SW 1271 (cell line): ENCODE measurements at regions not wholly inside any gene's neighbourhood (a gene's known extent, or its start where the extent isn't known, plus 50 kb on each side); places are given as distances from the start of the nearest gene placed in this dataset.

Source experiments
- DNase-seq, 2 experiments: peaks; one replicate each; lab custom pipeline; 2025; lab: John Stamatoyannopoulos, UW

DNA sequence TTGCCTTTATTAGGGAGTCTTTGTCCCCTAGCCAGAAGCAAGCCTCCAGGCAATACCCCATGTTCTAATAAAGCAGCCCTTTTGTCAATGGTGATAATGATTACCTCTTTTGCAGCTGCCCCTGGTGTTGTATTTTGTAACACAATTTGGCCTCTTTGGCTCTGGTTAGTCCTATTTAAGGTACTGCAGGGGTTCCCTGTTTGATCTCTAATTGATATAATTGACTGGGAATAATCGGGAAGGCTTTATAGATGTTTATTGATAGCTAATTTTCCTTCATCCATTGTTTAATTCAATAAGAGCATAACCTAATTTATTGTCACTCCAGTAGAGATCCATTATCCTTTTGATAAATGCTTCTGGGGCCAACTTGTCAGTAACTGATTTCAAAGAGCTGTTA is 537.2 kb downstream of the PKHD1 start:
- no peak for DNase-seq

DNA sequence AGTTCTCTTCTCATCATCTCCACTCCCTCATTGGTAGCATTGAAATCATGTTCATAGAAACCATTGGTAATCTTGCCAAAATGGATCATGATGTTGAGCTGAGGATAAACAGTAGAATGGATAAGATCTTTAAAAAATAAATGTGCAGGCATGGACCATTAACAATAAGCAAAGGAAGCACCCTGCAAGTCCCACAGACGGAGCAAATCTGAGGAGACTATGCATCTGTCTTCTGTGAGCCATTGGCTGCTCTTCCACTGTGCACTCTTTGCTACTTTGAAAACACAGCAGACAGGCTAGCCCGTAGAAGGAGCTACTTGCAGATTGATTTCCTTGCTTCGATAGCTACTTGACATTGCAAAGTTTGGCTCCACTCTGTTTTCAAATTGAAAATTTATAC is 535.0 kb downstream of the PKHD1 start:
- no peak for DNase-seq

DNA sequence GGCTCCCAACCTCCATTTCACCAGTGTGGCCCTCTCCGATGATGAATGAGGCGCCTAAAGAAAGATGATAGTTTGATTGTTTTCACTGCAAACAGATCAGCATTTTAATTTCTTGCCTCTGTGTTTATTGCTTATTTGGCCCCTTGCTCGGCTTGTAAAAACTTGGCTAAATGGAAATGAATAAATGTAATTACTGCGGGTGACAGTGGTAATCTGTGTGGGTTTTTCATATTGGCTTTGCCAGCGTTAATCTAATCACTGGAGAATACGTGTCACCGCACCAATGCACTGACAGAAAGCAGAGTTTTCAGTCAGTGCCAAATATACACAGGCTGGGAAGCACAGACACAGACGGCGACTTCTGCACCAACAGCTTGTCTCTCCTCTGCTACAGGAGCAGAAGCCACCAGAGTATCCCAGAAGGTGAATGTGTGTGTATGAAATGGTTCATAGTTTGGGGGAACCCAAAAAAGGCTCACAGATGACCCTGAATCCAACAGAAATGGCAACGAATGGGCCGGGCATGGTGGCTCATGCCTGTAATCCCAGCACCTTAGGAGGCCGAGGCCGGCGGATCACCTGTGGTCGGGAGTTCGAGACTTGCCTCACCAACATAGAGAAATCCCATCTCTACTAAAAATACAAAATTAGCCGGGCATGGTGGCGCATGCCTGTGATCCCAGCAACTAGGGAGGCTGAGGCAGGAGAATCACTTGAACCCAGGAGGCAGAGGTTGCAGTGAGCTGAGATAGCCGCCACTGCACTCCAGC is 534.0 kb downstream of the PKHD1 start:
- no peak for DNase-seq

DNA sequence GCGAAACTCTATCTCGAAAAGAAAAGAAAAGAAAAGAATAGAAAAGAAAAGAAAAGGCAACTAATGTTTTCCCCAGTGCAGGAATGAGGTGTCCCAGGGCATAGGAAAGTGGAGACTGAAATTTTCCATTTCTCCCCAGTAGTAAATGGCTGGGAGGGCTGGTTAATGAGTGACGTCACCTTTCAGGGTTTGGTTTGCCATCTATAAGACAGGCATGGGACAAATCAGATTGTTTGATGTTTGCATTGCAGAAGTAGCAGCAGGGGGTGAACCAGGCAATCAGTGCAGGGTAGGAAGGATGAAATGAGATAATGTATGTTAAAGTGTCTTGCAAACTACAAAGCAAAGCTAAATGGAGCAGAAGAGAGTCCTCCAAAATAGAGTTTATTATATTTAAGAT is 533.4 kb downstream of the PKHD1 start:
- DNase-seq, result no peak

DNA sequence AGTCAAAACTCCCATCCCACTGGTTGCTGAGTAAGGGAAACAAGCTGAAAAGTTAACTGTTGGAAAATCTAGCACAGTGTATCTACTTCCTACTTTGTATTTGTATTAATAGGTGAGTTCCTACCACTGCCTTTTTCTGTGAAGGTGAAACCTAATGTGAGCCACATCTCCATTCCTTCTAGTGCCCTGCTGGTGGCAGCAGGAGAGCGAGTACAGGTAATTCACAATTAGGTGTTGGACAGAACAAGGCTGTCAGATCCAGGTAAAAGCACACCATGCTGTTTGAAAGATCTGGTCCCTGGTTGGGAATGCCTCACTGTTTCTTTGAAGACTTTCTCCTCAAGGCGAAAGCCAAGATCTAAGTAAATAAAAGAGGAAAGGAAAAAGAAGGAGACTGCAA is 528.4 kb downstream of the PKHD1 start:
- no peak for DNase-seq

DNA sequence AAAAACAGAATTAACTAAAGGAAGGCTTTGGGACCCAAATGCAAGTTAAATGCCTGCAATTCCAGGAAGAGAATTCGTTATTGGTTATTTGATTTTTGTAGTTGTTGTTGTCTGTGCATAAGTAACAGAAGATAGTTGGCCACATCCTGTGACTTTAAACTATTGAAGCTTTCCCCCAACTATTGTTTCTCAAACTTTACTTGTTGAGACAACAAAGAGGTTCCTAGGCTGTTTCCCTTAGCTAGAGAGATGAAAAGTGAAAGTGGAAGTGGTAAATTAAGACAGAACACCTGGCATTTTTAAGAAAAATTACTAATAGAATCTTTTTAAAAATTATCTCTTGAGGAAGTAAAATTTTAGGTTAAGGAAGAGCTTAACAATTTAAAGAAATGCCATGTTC is 525.2 kb downstream of the PKHD1 start:
- no peak for DNase-seq
